DMS 273 (cell line): ENCODE measurements at regions not wholly inside any gene's neighbourhood (a gene's known extent, or its start where the extent isn't known, plus 50 kb on each side); places are given as distances from the start of the nearest gene placed in this dataset.

ENCODE experiments used
- DNase-seq: peaks from one replicate; lab custom pipeline; 2025; ENCODE audit not compliant: unreplicated experiment; lab: John Stamatoyannopoulos, UW

- no peak for DNase-seq
Observed at GRCh38 chr4:30281986-30282385, 438.2 kb upstream of the PCDH7 start.

GRCh38 chr4:30283336-30283735, 436.8 kb upstream of the PCDH7 start:
- no peak for DNase-seq

GRCh38 chr4:30294295-30294694, 425.9 kb upstream of the PCDH7 start:
- no peak for DNase-seq

GRCh38 chr4:30295652-30296051, 424.5 kb upstream of the PCDH7 start:
- DNase-seq = no peak

- DNase-seq = no peak
Observed at GRCh38 chr4:30314001-30314400, 406.2 kb upstream of the PCDH7 start.

- no peak for DNase-seq
Observed at GRCh38 chr4:30330894-30331652, 389.1 kb upstream of the PCDH7 start.

GRCh38 chr4:30341731-30342130, 378.4 kb upstream of the PCDH7 start:
- no peak for DNase-seq

- no peak for DNase-seq
Observed at GRCh38 chr4:30350288-30350687, 369.9 kb upstream of the PCDH7 start.

GRCh38 chr4:30354605-30355004, 365.6 kb upstream of the PCDH7 start:
- no peak for DNase-seq

GRCh38 chr4:30362436-30362835, 357.7 kb upstream of the PCDH7 start:
- no peak for DNase-seq

GRCh38 chr4:30370105-30370504, 350.1 kb upstream of the PCDH7 start:
- DNase-seq = no peak

GRCh38 chr4:30380404-30380998, 339.7 kb upstream of the PCDH7 start:
- peak; percentile 64 for DNase-seq

GRCh38 chr4:30385650-30386049, 334.5 kb upstream of the PCDH7 start:
- no peak for DNase-seq

- no peak for DNase-seq
Observed at GRCh38 chr4:30386266-30386895, 333.8 kb upstream of the PCDH7 start.

GRCh38 chr4:30395902-30396301, 324.3 kb upstream of the PCDH7 start:
- DNase-seq = no peak

- no peak for DNase-seq
Observed at GRCh38 chr4:30396772-30397475, 323.2 kb upstream of the PCDH7 start.

- no peak for DNase-seq
Observed at GRCh38 chr4:30399476-30399875, 320.7 kb upstream of the PCDH7 start.

- DNase-seq = no peak
Observed at GRCh38 chr4:30402276-30402675, 317.9 kb upstream of the PCDH7 start.

- DNase-seq = no peak
Observed at GRCh38 chr4:30413915-30414314, 306.3 kb upstream of the PCDH7 start.

GRCh38 chr4:30416547-30416946, 303.6 kb upstream of the PCDH7 start:
- no peak for DNase-seq

GRCh38 chr4:30427932-30428331, 292.2 kb upstream of the PCDH7 start:
- DNase-seq = no peak
